GM23248 (cell line): ENCODE measurements at regions not wholly inside any gene's neighbourhood (a gene's known extent, or its start where the extent isn't known, plus 50 kb on each side); places are given as distances from the start of the nearest gene placed in this dataset.

ENCODE experiments used
- DNase-seq: peaks from one replicate; pipeline ENCODE4 v3.0.0-alpha.2; 2015
- H2AFZ ChIP-seq: fragments of 200-600 bp; sonication (generic); 2 replicates; pipeline ENCODE4 v1.6.1; 2016; ENCODE audit warnings: antibody characterized with exemption
- H3F3A ChIP-seq: fragments of 200-600 bp; sonication (generic); 2 replicates; pipeline ENCODE4 v1.6.1; 2016; ENCODE audit warnings: mild to moderate bottlenecking, antibody characterized with exemption, mixed run types; ENCODE audit not compliant: insufficient read depth
- H3K27ac ChIP-seq: fragments of 200-600 bp; sonication (generic); 2 replicates; pipeline ENCODE4 v1.5.1; 2016; ENCODE audit warnings: mild to moderate bottlenecking
- H3K27me3 ChIP-seq: fragments of 200-600 bp; sonication (generic); replicated peaks from 2 replicates; pipeline ENCODE4 v1.6.1; 2016; ENCODE audit warnings: mild to moderate bottlenecking; ENCODE audit not compliant: insufficient read depth
- H3K36me3 ChIP-seq: fragments of 200-600 bp; sonication (generic); 2 replicates; pipeline ENCODE4 v1.6.1; 2016; ENCODE audit warnings: low read depth, mild to moderate bottlenecking
- H3K4me1 ChIP-seq: fragments of 200-600 bp; sonication (generic); 2 replicates; pipeline ENCODE4 v1.6.1; 2016; ENCODE audit warnings: mild to moderate bottlenecking; ENCODE audit not compliant: insufficient read depth
- H3K4me2 ChIP-seq: fragments of 200-600 bp; sonication (generic); one replicate; pipeline ENCODE4 v1.6.1; 2016; ENCODE audit warnings: mild to moderate bottlenecking; ENCODE audit not compliant: unreplicated experiment
- H3K4me3 ChIP-seq: fragments of 200-600 bp; sonication (generic); 2 replicates; pipeline ENCODE4 v1.5.1; 2016; ENCODE audit warnings: mild to moderate bottlenecking
- H3K79me2 ChIP-seq: fragments of 200-600 bp; sonication (generic); 2 replicates; pipeline ENCODE4 v1.6.1; 2016; ENCODE audit warnings: mild to moderate bottlenecking; ENCODE audit not compliant: insufficient read depth
- H3K9ac ChIP-seq: fragments of 200-600 bp; sonication (generic); 2 replicates; pipeline ENCODE4 v1.6.1; 2016; ENCODE audit warnings: mild to moderate bottlenecking
- H3K9me2 ChIP-seq: fragments of 200-600 bp; sonication (generic); 2 replicates; pipeline ENCODE4 v1.6.1; 2016; ENCODE audit warnings: mixed run types, mild to moderate bottlenecking, moderate library complexity; ENCODE audit not compliant: insufficient read depth
- H3K9me3 ChIP-seq: fragments of 200-600 bp; sonication (generic); one replicate; pipeline ENCODE4 v1.6.1; 2017; ENCODE audit warnings: low read depth
- H4K20me1 ChIP-seq: fragments of 200-600 bp; sonication (generic); 2 replicates; pipeline ENCODE4 v1.6.0; 2016; ENCODE audit not compliant: insufficient read depth
- EZH2 ChIP-seq: fragments of 200-600 bp; sonication (generic); IDR thresholded peaks from 2 replicates; pipeline ENCODE4 v1.6.1; 2018; ENCODE audit warnings: antibody characterized with exemption, mild to moderate bottlenecking; ENCODE audit not compliant: insufficient read depth, poor library complexity, severe bottlenecking
- EZH2phosphoT487 ChIP-seq: fragments of 200-600 bp; sonication (generic); IDR thresholded peaks from 2 replicates; pipeline ENCODE4 v1.6.1; 2018; ENCODE audit warnings: antibody characterized with exemption, moderate library complexity, mild to moderate bottlenecking, low read depth; ENCODE audit not compliant: insufficient read depth
- WGBS, 2 experiments: methylation state at CpG; one replicate each; pipeline ENCODE4 v1.1.6; 2015 to 2017; ENCODE audit warnings: low lambda C conversion rate in 2 of 2, low coverage in 1 of 2; ENCODE audit errors: missing lambda C conversion rate in 2 of 2; 5-methylcytosine and 5-hydroxymethylcytosine counted together
- in situ Hi-C: fragments of 300-500 bp; cut with MboI; formaldehyde crosslinking; loops from 2 replicates; pipeline ENCODE4 v1.15.0; 2020

DNA sequence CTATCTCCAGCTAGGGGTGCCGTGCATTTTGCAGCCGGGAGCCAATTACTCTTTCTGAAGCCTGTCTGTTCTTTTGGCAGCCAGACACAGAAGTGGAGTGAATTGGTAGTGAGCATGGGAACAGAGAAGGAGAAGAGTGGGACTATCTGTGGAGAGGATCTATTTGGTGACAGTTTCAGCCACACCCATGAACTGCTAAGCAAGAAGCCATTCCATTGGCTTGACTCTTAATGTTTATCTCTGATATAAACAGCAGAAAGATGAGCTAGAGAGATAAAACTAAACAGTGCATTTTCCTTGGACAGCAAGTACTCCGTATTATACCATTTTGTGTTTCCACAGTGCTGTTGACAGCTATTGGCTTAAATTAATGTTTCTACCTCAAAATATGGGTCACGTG lies 259.6 kb upstream of the THUMPD2 start:
- in situ Hi-C loops: no loop called here
- no peaks in the 10 kb centered on the region for H3K9me2 ChIP-seq
- H3K9me3 ChIP-seq: no peaks in the 10 kb centered on the region
- peaks cover 50% of the 10 kb centered on the region for H3K4me1 ChIP-seq
- DNase-seq: peak; percentile 22
- H3K27ac ChIP-seq: no peak overlapping the region
- TF ChIP-seq EZH2: no peak
- no peak for TF ChIP-seq EZH2phosphoT487
- no peaks in the 10 kb centered on the region for H3K36me3 ChIP-seq
- H3K4me3 ChIP-seq: no peak overlapping the region
- 54 to 60% methylated on average over 4 of the region's 4 CpGs for WGBS, 2 experiments
- H2AFZ ChIP-seq: 0 out of 2 replicates have a peak overlapping the region, but pooled peaks have one; percentile 17
- no peaks in the 10 kb centered on the region for H3K27me3 ChIP-seq
- no peaks in the 10 kb centered on the region for H3K79me2 ChIP-seq
- H4K20me1 ChIP-seq: no peaks in the 10 kb centered on the region
- H3F3A ChIP-seq: peaks cover 25% of the 10 kb centered on the region
- H3K4me2 ChIP-seq: no peak overlapping the region
- no peak overlapping the region for H3K9ac ChIP-seq

DNA sequence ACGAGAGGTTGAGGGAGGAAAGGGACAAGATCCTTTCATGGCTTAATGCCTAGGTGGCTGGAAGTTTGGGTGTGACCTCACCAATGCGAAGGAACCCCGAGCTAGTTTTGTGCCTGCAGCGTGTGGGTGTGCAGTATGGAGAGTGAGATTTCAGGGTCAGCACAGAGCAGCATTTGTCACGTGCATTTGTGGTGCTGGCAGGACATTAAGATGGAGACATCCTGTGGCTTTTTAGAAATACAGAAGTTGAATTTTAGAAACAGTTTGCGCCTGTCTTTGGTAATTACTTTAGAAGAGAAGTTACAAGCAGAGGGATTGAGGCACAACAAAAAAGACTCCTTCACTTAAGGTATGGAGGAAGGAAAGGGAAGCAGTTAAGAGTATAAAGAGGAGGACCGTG lies 258.2 kb upstream of the THUMPD2 start:
- in situ Hi-C loops: no loop called here
- H4K20me1 ChIP-seq: no peaks in the 10 kb centered on the region
- H3K9ac ChIP-seq: no peak overlapping the region
- H3K4me3 ChIP-seq: no peak overlapping the region
- H3K9me2 ChIP-seq: no peaks in the 10 kb centered on the region
- peaks cover 55% of the 10 kb centered on the region for H3K4me1 ChIP-seq
- H2AFZ ChIP-seq: no peak overlapping the region
- H3K79me2 ChIP-seq: no peaks in the 10 kb centered on the region
- peaks cover 38% of the 10 kb centered on the region for H3F3A ChIP-seq
- no peak overlapping the region for H3K27ac ChIP-seq
- 91 to 95% methylated on average over 7 of the region's 7 CpGs for WGBS, 2 experiments
- no peak for TF ChIP-seq EZH2
- no peak for TF ChIP-seq EZH2phosphoT487
- H3K4me2 ChIP-seq: no peak overlapping the region
- H3K9me3 ChIP-seq: no peaks in the 10 kb centered on the region
- no peak for DNase-seq
- no peaks in the 10 kb centered on the region for H3K27me3 ChIP-seq
- H3K36me3 ChIP-seq: no peaks in the 10 kb centered on the region

DNA sequence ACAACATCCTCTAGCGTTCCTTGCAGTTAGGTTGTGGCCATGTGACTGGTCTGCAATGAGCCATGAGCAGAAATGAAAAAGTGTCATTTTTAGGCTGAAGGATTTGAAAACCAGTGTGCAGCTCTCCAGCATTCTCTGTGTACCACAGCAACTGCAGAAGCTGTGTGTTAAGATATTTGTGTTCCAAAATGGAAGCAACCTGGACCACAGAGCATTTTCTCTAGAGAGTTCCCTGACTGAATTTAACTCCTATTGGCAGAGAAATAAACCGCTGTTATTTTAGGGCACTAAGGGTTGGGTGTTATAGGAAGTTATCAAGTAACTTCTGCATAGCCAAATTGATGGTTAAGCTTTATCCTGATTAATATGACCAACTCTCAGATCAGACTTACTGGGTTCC lies 257.2 kb upstream of the THUMPD2 start:
- TF ChIP-seq EZH2: no peak
- TF ChIP-seq EZH2phosphoT487: no peak
- in situ Hi-C loops: no loop called here
- no peaks in the 10 kb centered on the region for H3K36me3 ChIP-seq
- H3K27ac ChIP-seq: no peak overlapping the region
- H3K9me3 ChIP-seq: no peaks in the 10 kb centered on the region
- H3K4me2 ChIP-seq: no peak overlapping the region
- no peaks in the 10 kb centered on the region for H3K27me3 ChIP-seq
- H3K4me3 ChIP-seq: no peak overlapping the region
- WGBS, 2 experiments: 91 to 98% methylated on average over 2 of the region's 2 CpGs
- no peak overlapping the region for H3K9ac ChIP-seq
- no peaks in the 10 kb centered on the region for H3K9me2 ChIP-seq
- no peak overlapping the region for H2AFZ ChIP-seq
- H3K79me2 ChIP-seq: no peaks in the 10 kb centered on the region
- H3K4me1 ChIP-seq: peaks cover 54% of the 10 kb centered on the region
- no peaks in the 10 kb centered on the region for H4K20me1 ChIP-seq
- no peak for DNase-seq
- peaks cover 45% of the 10 kb centered on the region for H3F3A ChIP-seq

DNA sequence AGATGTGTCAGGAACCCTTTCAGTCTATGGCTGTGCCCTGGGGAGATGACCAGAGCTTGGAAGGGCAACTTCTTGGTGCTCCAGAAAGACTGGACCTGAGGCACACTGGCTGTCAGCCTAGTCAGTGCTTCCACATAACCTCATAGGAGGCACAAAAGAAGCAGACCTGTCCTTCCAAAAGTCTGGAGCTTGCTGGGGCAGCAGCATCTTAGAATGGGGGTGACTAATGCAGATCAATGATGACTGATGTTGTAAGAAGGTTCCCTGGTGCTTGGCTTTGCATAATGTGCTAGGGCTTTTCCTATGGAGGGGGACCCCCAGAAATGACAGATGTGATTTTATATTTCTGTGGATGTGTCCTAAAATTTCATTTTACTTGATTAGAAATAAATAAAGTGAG lies 255.7 kb upstream of the THUMPD2 start:
- Histone ChIP-seq H3K4me2 (no peak overlapping the region), H3K79me2 (no peaks in the 10 kb centered on the region), H3K36me3 (no peaks in the 10 kb centered on the region), H2AFZ (peak overlapping the region; percentile 21; the same call in 1 of the 2 replicates), H3K9ac (no peak overlapping the region), H3K27me3 (no peaks in the 10 kb centered on the region), H3K9me3 (no peaks in the 10 kb centered on the region), H3K4me1 (peaks cover 51% of the 10 kb centered on the region), H3K27ac (peak overlapping the region; percentile 89), H3K4me3 (no peak overlapping the region), H4K20me1 (no peaks in the 10 kb centered on the region), H3K9me2 (no peaks in the 10 kb centered on the region), H3F3A (peaks cover 50% of the 10 kb centered on the region)
- TF ChIP-seq EZH2 (no peak), EZH2phosphoT487 (no peak)
- DNase-seq: peak; percentile 59
- in situ Hi-C loops: no loop called here

DNA sequence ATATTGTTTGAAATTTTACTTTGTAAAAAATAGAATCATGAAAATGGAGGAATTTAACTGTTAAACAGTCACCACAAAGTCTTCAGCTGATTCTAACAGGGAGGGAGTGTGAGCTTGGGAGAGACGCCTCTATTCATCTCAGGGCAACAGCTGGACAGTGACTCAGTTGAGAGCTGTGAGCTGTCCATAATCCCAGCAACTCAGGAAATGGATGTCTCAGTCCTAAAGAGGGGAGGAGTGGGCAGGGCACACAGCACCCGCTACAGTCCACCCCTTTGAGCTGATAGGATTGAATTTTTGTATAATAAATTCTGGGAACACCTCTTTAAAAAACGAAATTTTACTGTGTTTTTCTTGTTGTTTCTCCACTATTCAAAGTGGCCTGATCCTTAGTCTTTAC lies 255.1 kb upstream of the THUMPD2 start:
- Histone ChIP-seq H4K20me1 (no peaks in the 10 kb centered on the region), H3K36me3 (no peaks in the 10 kb centered on the region), H3K4me2 (peak overlapping the region; percentile 64), H3K27me3 (no peaks in the 10 kb centered on the region), H3K9ac (peak overlapping the region; percentile 36; the same call in 1 of the 2 replicates), H2AFZ (peak overlapping the region; percentile 21; the same call in 1 of the 2 replicates), H3K4me3 (no peak overlapping the region), H3K9me3 (no peaks in the 10 kb centered on the region), H3K4me1 (peaks cover 45% of the 10 kb centered on the region), H3K79me2 (no peaks in the 10 kb centered on the region), H3K9me2 (no peaks in the 10 kb centered on the region), H3K27ac (peak overlapping the region; percentile 89), H3F3A (peaks cover 50% of the 10 kb centered on the region)
- peak; percentile 92 for DNase-seq
- 26 to 31% methylated on average over 3 of the region's 3 CpGs for WGBS, 2 experiments
- TF ChIP-seq EZH2: no peak
- TF ChIP-seq EZH2phosphoT487: no peak
- in situ Hi-C loops: no loop called here
